ENCODE measurements at regions not wholly inside any gene's neighbourhood (a gene's known extent, or its start where the extent isn't known, plus 50 kb on each side); places are given as distances from the start of the nearest gene placed in this dataset.

GRCh38 chr5:169426784-169427183 is 125.8 kb upstream of the SLIT3 start:
- Histone ChIP-seq H3K27me3 (replicated peaks; ENCODE audit: control insufficient read depth, insufficient read depth, low read length) (no peaks in the 10 kb centered on the region), H3K4me3 (replicated peaks; ENCODE audit: low read depth, low read length) (no peak overlapping the region), H3K36me3 (ENCODE audit: control insufficient read depth, insufficient read depth, low read length) (no peaks in the 10 kb centered on the region)
- no peak for TF ChIP-seq CTCF (IDR thresholded peaks at IDR 0.05; ENCODE audit: insufficient read depth, low read length, poor library complexity, severe bottlenecking)
- DNase-seq (ENCODE audit: extremely low read depth, insufficient read length): no peak

- H3K27me3 ChIP-seq (replicated peaks; ENCODE audit: control insufficient read depth, insufficient read depth, low read length): no peaks in the 10 kb centered on the region
- H3K4me3 ChIP-seq (replicated peaks; ENCODE audit: low read depth, low read length): no peak overlapping the region
- H3K36me3 ChIP-seq (ENCODE audit: control insufficient read depth, insufficient read depth, low read length): no peaks in the 10 kb centered on the region
- DNase-seq (ENCODE audit: extremely low read depth, insufficient read length): no peak
- TF ChIP-seq CTCF (IDR thresholded peaks at IDR 0.05; ENCODE audit: insufficient read depth, low read length, poor library complexity, severe bottlenecking): no peak
Observed at GRCh38 chr5:169424670-169425378, 123.9 kb upstream of the SLIT3 start.

- DNase-seq (ENCODE audit: extremely low read depth, insufficient read length): no peak
- no peaks in the 10 kb centered on the region for H3K36me3 ChIP-seq (ENCODE audit: control insufficient read depth, insufficient read depth, low read length)
- no peak overlapping the region for H3K4me3 ChIP-seq (replicated peaks; ENCODE audit: low read depth, low read length)
- TF ChIP-seq CTCF (IDR thresholded peaks at IDR 0.05; ENCODE audit: insufficient read depth, low read length, poor library complexity, severe bottlenecking): no peak
- no peaks in the 10 kb centered on the region for H3K27me3 ChIP-seq (replicated peaks; ENCODE audit: control insufficient read depth, insufficient read depth, low read length)
Observed at GRCh38 chr5:169424279-169424655, 123.3 kb upstream of the SLIT3 start.

GRCh38 chr5:169423580-169424278 is 122.8 kb upstream of the SLIT3 start:
- H3K4me3 ChIP-seq (replicated peaks; ENCODE audit: low read depth, low read length): no peak overlapping the region
- no peaks in the 10 kb centered on the region for H3K36me3 ChIP-seq (ENCODE audit: control insufficient read depth, insufficient read depth, low read length)
- DNase-seq (ENCODE audit: extremely low read depth, insufficient read length): no peak
- TF ChIP-seq CTCF (IDR thresholded peaks at IDR 0.05; ENCODE audit: insufficient read depth, low read length, poor library complexity, severe bottlenecking): no peak
- no peaks in the 10 kb centered on the region for H3K27me3 ChIP-seq (replicated peaks; ENCODE audit: control insufficient read depth, insufficient read depth, low read length)

- H3K36me3 ChIP-seq (ENCODE audit: control insufficient read depth, insufficient read depth, low read length): no peaks in the 10 kb centered on the region
- H3K4me3 ChIP-seq (replicated peaks; ENCODE audit: low read depth, low read length): no peak overlapping the region
- no peaks in the 10 kb centered on the region; the same call in 1 of the 2 replicates for H3K27me3 ChIP-seq (replicated peaks; ENCODE audit: control insufficient read depth, insufficient read depth, low read length)
- no peak for TF ChIP-seq CTCF (IDR thresholded peaks at IDR 0.05; ENCODE audit: insufficient read depth, low read length, poor library complexity, severe bottlenecking)
- no peak for DNase-seq (ENCODE audit: extremely low read depth, insufficient read length)
Observed at GRCh38 chr5:169422087-169422486, 121.1 kb upstream of the SLIT3 start.

Data from GM06990 (cell line).